Epithelial cell of esophagus (primary cell): ENCODE measurements at regions not wholly inside any gene's neighbourhood (a gene's known extent, or its start where the extent isn't known, plus 50 kb on each side); places are given as distances from the start of the nearest gene placed in this dataset.
"Not testable (repeated sequence)": the region's sequence is repeated elsewhere in the genome, so short reads cannot be mapped to it uniquely, and the experiment has no call there.

Experiments
- DNase-seq: peaks from one replicate; pipeline ENCODE4 v3.0.0; 2010; ENCODE audit warnings: low read depth
- H3K4me3 ChIP-seq: 2 replicates; pipeline ENCODE4 v1.5.1; 2011; ENCODE audit warnings: mild to moderate bottlenecking, low read length, control low read depth
- TF ChIP-seq, protein P1 (sequence below): IDR thresholded peaks from 2 replicates; pipeline ENCODE4 v1.5.1; 2011; ENCODE audit warnings: low read depth, mild to moderate bottlenecking, low read length, control low read depth, inconsistent platforms; ENCODE audit not compliant: insufficient read depth; ENCODE audit errors: missing control alignments

DNA sequence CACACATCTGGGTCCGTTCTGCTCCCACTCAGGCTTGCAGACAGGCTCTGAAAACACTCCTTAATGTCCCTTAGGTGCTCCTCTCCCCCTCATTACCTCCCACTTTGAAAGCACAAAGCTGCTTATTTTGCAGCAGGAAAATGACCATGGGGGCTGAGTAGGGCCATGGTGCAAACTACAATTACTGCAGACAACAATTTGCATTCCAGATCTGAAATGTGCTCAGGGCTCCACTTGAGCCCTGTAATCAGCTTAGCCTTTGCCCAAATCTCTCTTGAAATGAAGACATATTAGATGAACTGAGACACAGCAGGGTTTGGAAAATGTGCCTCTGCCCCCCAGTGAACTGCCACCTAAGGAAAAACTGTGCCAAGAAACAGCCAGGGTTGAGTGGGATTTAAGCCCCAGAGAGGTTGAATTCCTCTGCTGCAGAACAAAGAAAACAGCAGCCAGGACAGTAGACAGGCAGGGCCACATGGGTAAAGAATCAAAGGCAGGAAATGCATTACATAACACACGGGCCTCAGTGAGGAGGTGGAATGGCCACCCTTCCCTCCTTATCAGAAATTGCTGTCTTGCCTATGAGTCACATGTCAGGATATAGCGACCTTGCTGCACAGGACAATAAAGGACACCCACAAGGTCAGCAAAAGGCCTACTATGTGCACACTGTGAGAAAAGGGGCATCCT is 126.8 kb upstream of the ARHGEF3 start:
- DNase-seq, result peak; percentile 17
- TF ChIP-seq, protein P1, sequence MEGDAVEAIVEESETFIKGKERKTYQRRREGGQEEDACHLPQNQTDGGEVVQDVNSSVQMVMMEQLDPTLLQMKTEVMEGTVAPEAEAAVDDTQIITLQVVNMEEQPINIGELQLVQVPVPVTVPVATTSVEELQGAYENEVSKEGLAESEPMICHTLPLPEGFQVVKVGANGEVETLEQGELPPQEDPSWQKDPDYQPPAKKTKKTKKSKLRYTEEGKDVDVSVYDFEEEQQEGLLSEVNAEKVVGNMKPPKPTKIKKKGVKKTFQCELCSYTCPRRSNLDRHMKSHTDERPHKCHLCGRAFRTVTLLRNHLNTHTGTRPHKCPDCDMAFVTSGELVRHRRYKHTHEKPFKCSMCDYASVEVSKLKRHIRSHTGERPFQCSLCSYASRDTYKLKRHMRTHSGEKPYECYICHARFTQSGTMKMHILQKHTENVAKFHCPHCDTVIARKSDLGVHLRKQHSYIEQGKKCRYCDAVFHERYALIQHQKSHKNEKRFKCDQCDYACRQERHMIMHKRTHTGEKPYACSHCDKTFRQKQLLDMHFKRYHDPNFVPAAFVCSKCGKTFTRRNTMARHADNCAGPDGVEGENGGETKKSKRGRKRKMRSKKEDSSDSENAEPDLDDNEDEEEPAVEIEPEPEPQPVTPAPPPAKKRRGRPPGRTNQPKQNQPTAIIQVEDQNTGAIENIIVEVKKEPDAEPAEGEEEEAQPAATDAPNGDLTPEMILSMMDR, result no peak
- H3K4me3 ChIP-seq, result no peak overlapping the region

DNA sequence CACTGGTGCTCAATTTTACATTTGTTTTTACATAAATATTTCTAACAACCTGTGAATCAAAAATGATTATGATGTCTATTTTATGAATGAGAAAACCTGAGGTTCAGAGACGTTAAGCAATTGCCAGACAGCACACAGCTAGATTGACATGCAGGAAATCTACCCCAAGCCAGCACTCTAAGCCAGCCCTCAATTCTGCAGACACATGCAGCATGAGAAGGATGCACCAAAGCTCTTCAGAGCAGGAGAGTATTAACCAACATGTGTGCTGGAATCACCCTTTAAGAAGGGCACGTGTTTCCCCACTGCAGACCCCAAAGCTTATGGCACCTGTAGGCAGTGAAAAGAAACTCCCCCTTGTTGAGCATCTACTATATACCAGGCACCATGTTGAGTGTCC is 126.1 kb upstream of the ARHGEF3 start:
- TF ChIP-seq, protein P1, result no peak
- DNase-seq, result no peak
- no peak overlapping the region for H3K4me3 ChIP-seq

DNA sequence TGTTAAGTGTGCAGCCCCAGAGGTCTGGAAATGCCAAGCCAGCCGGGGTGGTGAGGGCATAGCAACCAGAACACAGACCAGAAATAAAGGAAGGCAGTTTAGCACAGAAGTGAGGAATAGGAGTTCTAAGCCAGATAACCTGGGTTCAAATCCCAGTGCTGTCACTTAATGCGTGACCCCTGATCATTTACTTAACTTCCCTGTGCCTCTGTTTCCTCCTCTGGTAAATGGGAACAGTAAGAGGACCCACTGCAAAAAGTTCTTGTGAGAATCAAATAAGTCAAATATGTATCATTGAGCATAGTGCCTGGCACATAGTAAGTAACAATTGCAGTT is 125.2 kb upstream of the ARHGEF3 start:
- TF ChIP-seq, protein P1, result no peak
- no peak overlapping the region for H3K4me3 ChIP-seq
- no peak for DNase-seq

DNA sequence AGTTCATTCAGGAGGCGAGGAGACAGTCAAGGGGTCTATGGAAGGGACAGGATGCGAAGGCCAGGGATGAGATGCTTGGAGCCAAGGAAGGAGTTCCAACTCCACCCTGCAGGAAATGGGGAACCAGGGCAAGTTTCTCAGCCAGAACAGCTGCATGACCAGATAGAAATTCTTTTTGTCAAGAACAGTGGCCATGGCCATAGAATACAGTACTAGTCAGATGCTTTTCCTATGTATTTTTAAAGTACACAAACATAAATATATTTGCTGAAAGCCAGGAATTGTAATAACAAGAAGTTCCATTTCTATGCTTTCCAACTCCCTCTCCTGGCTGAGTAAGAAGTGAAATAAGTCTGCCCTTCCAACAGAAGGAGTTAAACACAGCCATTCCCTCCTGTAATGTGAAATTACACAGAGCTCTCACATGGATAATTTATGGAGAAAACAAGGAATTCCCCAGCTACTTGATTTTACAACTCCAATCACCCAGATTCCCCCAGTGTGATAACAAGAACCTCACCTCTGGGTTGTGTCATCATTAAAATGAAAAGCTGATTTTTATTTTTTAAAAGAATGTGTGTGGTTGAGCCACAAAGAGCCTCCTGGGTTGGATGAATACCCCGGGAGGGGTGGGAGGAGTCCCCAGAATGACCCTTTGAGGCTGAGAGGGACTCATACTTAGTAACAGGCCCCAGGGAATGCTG is 124.6 kb upstream of the ARHGEF3 start:
- TF ChIP-seq, protein P1, result no peak
- peak; percentile 57 for DNase-seq
- H3K4me3 ChIP-seq, result no peak overlapping the region

DNA sequence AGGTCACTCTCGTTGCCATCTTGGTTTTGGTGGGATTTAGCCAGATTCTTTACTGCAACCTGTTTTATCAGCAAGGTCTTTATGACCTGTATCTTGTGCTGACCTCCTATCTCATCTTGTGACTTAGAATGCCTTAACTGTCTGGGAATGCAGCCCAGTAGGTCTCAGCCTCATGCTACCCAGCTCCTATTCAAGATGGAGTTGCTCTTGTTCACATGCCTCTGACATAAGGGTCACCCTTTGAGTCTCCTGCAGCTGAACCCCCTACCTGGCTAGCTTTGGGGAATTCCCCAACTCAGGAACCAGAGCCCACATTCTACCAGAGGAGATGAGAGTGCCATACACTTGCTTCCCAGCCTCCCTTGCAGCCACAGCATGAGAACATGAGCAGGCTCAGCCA is 123.0 kb upstream of the ARHGEF3 start:
- not testable (repeated sequence) for DNase-seq, H3K4me3 ChIP-seq

DNA sequence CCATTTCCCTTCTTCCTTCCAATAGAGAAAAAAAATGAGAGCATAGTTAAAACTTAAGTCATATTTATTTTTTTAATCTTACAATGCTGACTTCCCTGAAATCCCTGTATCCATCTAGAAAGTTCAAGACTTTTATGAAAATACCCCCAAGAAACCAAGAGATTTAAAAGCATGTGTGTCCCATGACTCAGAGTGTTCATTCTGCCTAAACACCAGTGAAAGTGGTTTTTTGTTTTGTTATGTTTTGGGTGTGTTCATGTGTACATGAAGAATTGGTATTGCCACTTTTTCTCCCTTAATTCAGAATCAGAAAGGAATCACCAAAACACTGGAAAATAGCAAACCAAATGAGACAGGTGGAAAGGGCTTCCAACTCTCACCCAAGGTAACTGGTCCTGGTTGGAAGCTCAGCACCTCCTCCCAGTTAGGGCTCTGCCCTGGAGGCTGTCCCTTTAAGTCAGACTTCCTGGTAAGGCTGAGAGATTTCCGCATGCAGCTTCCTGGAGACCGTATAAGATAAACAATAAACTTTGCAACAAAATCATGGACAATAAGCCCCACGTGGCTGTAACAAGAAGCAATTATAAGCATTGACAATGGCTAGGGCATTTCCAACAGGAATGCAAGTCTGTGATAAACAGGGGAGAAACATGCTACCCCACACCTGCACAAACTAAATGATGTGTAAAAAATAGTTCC is 121.9 kb upstream of the ARHGEF3 start:
- TF ChIP-seq, protein P1, result no peak
- DNase-seq, result peak; percentile 66
- no peak overlapping the region for H3K4me3 ChIP-seq

DNA sequence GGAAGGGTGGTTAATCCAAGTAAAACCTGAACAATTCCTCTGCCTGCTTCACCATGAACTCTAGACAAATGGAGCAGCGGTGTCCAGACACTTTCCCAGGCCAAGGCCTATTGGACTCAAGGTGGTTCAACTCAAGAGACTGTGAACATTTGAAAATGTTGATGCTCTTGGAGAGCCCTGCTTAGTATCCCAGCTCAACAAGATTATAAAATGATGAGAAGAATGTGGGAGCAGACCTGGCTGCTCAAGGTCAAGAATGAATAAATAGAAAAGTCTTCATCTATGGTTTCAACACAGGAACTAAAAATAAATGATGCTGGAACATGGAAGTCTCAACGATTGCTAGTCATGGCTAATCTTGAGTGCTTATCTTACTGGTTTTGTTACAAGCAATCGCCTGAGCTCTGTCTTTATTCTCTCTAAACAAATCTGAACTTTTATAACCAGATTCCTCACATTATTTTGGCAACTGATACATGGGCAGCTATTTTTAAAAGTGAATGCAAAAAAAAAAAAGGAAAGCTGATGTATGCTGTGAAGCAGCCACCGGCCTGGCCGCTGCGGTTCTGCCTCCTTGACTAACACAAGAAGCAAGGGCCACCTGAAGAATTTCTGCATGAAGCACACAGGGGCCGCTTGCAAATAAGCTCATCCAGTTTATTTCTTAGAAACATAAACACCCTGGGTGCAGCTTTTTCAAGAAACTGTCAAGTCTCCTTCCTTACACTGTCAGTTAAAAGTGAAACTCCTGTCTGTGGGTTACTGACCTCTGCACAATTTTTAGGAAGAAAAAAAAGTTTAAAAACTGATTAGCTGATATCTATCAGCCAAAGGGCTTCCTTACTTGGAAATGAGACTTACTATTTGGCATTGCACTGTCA is 120.1 kb upstream of the ARHGEF3 start:
- no peak for DNase-seq
- TF ChIP-seq, protein P1, result no peak
- H3K4me3 ChIP-seq, result no peak overlapping the region
